SK-MEL-5 (cell line): ENCODE measurements at regions not wholly inside any gene's neighbourhood (a gene's known extent, or its start where the extent isn't known, plus 50 kb on each side); places are given as distances from the start of the nearest gene placed in this dataset.

Source experiments
- DNase-seq: peaks from one replicate; pipeline ENCODE4 v3.0.0-alpha.2; 2016; ENCODE audit warnings: low read depth, low spot score
- in situ Hi-C: cut with HindIII; loops from 2 replicates; pipeline ENCODE4 v1.10.0; 2016; ENCODE audit warnings: low sequenced_read_pairs, high pct_unique_total_duplicates, low pct_unique_long_range_greater_than_20kb

GRCh38 chr9:86838519-86839497 is 108.5 kb downstream of the GAS1 start:
- in situ Hi-C loops, result no loop called here
- DNase-seq, result no peak

- no peak for DNase-seq
- in situ Hi-C loops, result no loop called here
These were observed 110.0 kb downstream of the GAS1 start for GRCh38 chr9:86837345-86837744.

GRCh38 chr9:86836797-86837196 is 110.5 kb downstream of the GAS1 start:
- in situ Hi-C loops, result no loop called here

GRCh38 chr9:86836266-86836665 is 111.0 kb downstream of the GAS1 start:
- in situ Hi-C loops, result no loop called here
- no peak for DNase-seq

More at GRCh38 chr9:86836797-86837196, 110.5 kb downstream of the GAS1 start:
- no peak for DNase-seq

- in situ Hi-C loops, result no loop called here
- DNase-seq, result no peak
These were observed 117.0 kb downstream of the GAS1 start for GRCh38 chr9:86830356-86830755.

GRCh38 chr9:86829496-86830046 is 117.7 kb downstream of the GAS1 start:
- in situ Hi-C loops, result no loop called here
- DNase-seq, result no peak

GRCh38 chr9:86828631-86829030 is 118.7 kb downstream of the GAS1 start:
- DNase-seq, result no peak
- in situ Hi-C loops, result no loop called here

GRCh38 chr9:86827893-86828292 is 119.4 kb downstream of the GAS1 start:
- in situ Hi-C loops, result no loop called here
- peak; percentile 18 for DNase-seq

- in situ Hi-C loops, result no loop called here
- DNase-seq, result no peak
These were observed 122.0 kb downstream of the GAS1 start for GRCh38 chr9:86825299-86825698.

GRCh38 chr9:86822006-86822801 is 125.1 kb downstream of the GAS1 start:
- DNase-seq, result no peak
- in situ Hi-C loops, result no loop called here

- DNase-seq, result no peak
- in situ Hi-C loops, result no loop called here
These were observed 126.1 kb downstream of the GAS1 start for GRCh38 chr9:86821006-86821845.

- in situ Hi-C loops, result no loop called here
- DNase-seq, result no peak
These were observed 127.8 kb downstream of the GAS1 start for GRCh38 chr9:86819552-86819951.

- in situ Hi-C loops, result no loop called here
- no peak for DNase-seq
These were observed 128.7 kb downstream of the GAS1 start for GRCh38 chr9:86818636-86819035.

- in situ Hi-C loops, result no loop called here
- DNase-seq, result no peak
These were observed 130.4 kb downstream of the GAS1 start for GRCh38 chr9:86816868-86817267.

- DNase-seq, result no peak
- in situ Hi-C loops, result no loop called here
These were observed 130.9 kb downstream of the GAS1 start for GRCh38 chr9:86816366-86816765.

GRCh38 chr9:86812616-86813015 is 134.7 kb downstream of the GAS1 start:
- in situ Hi-C loops, result no loop called here
- no peak for DNase-seq

GRCh38 chr9:86809759-86810367 is 137.4 kb downstream of the GAS1 start:
- in situ Hi-C loops, result no loop called here

More at GRCh38 chr9:86809759-86810367, 137.4 kb downstream of the GAS1 start:
- no peak for DNase-seq
